Nephron (organoid): ENCODE measurements at regions not wholly inside any gene's neighbourhood (a gene's known extent, or its start where the extent isn't known, plus 50 kb on each side); places are given as distances from the start of the nearest gene placed in this dataset.
"Not testable (repeated sequence)": the region's sequence is repeated elsewhere in the genome, so short reads cannot be mapped to it uniquely, and the experiment has no call there.

Source experiments
- H3K27ac Mint-ChIP-seq, 3 experiments: 2 replicates each; pipeline ENCODE4 v1.8.0; 2020; ENCODE audit warnings: mixed read lengths in 3 of 3, mild to moderate bottlenecking in 2 of 3, moderate library complexity in 1 of 3
- H3K27me3 Mint-ChIP-seq: 2 replicates; pipeline ENCODE4 v1.8.0; 2021; ENCODE audit warnings: low read depth, mild to moderate bottlenecking, moderate library complexity, mixed read lengths
- H3K36me3 Mint-ChIP-seq: 2 replicates; pipeline ENCODE4 v1.8.0; 2020; ENCODE audit warnings: low read depth, mixed read lengths
- H3K4me1 Mint-ChIP-seq: 2 replicates; pipeline ENCODE4 v1.8.0; 2020; ENCODE audit warnings: mixed read lengths
- H3K4me3 Mint-ChIP-seq, 3 experiments: 2 replicates each; pipeline ENCODE4 v1.8.0; 2020; ENCODE audit warnings: mild to moderate bottlenecking in 3 of 3, mixed read lengths in 3 of 3, moderate library complexity in 2 of 3
- H3K9me3 Mint-ChIP-seq: 2 replicates; pipeline ENCODE4 v1.8.0; 2020; ENCODE audit warnings: mixed read lengths
- CTCF ChIP-seq, 3 experiments: fragments of 200-600 bp; sonication (generic); IDR thresholded peaks; one replicate each; pipeline ENCODE4 v1.5.0; 2021; ENCODE audit warnings: antibody characterized with exemption in 3 of 3; ENCODE audit not compliant: unreplicated experiment in 3 of 3

GRCh38 chr16:46519063-46519462, 102.1 kb downstream of the SHCBP1 start:
- no peaks in the 10 kb centered on the region for H3K27me3 Mint-ChIP-seq
- no peaks in the 10 kb centered on the region for H3K4me1 Mint-ChIP-seq
- no peak overlapping the region for H3K27ac Mint-ChIP-seq
- H3K9me3 Mint-ChIP-seq = peaks cover 17% of the 10 kb centered on the region
- no peaks in the 10 kb centered on the region for H3K36me3 Mint-ChIP-seq
- no peak overlapping the region for H3K4me3 Mint-ChIP-seq
- no peak for TF ChIP-seq CTCF (IDR thresholded peaks at IDR 0.05; ENCODE audit: unreplicated experiment in 3 of 3)

GRCh38 chr16:46496701-46497100, 124.5 kb downstream of the SHCBP1 start:
- no peak overlapping the region for H3K27ac Mint-ChIP-seq
- no peak for TF ChIP-seq CTCF (IDR thresholded peaks at IDR 0.05; ENCODE audit: unreplicated experiment in 3 of 3)
- no peaks in the 10 kb centered on the region for H3K27me3 Mint-ChIP-seq
- H3K4me3 Mint-ChIP-seq = no peak overlapping the region
- H3K36me3 Mint-ChIP-seq = no peaks in the 10 kb centered on the region
- no peaks in the 10 kb centered on the region for H3K4me1 Mint-ChIP-seq
- peaks cover 15% of the 10 kb centered on the region for H3K9me3 Mint-ChIP-seq

GRCh38 chr16:46482895-46483294, 138.3 kb downstream of the SHCBP1 start:
- peaks cover 64% of the 10 kb centered on the region for H3K9me3 Mint-ChIP-seq
- no peaks in the 10 kb centered on the region for H3K27me3 Mint-ChIP-seq
- no peaks in the 10 kb centered on the region for H3K36me3 Mint-ChIP-seq
- no peak overlapping the region for H3K4me3 Mint-ChIP-seq
- no peaks in the 10 kb centered on the region for H3K4me1 Mint-ChIP-seq
- no peak for TF ChIP-seq CTCF (IDR thresholded peaks at IDR 0.05; ENCODE audit: unreplicated experiment in 3 of 3)
- H3K27ac Mint-ChIP-seq = no peak overlapping the region

GRCh38 chr16:46466239-46466638, 154.9 kb downstream of the SHCBP1 start:
- H3K27ac Mint-ChIP-seq = no peak overlapping the region
- H3K4me1 Mint-ChIP-seq = no peaks in the 10 kb centered on the region
- no peaks in the 10 kb centered on the region for H3K36me3 Mint-ChIP-seq
- H3K27me3 Mint-ChIP-seq = no peaks in the 10 kb centered on the region
- H3K4me3 Mint-ChIP-seq = no peak overlapping the region
- H3K9me3 Mint-ChIP-seq = peaks cover 49% of the 10 kb centered on the region
- TF ChIP-seq CTCF (IDR thresholded peaks at IDR 0.05; ENCODE audit: unreplicated experiment in 3 of 3) = no peak

GRCh38 chr16:46454801-46455200, 166.4 kb downstream of the SHCBP1 start:
- not testable (repeated sequence) for H3K36me3 Mint-ChIP-seq, H3K27me3 Mint-ChIP-seq, H3K9me3 Mint-ChIP-seq, H3K4me1 Mint-ChIP-seq, H3K27ac Mint-ChIP-seq, H3K4me3 Mint-ChIP-seq

GRCh38 chr16:46428108-46429061, 192.8 kb downstream of the SHCBP1 start:
- H3K36me3 Mint-ChIP-seq = no peaks in the 10 kb centered on the region
- no peak overlapping the region for H3K27ac Mint-ChIP-seq
- no peak for TF ChIP-seq CTCF (IDR thresholded peaks at IDR 0.05; ENCODE audit: unreplicated experiment in 3 of 3)
- H3K4me1 Mint-ChIP-seq = no peaks in the 10 kb centered on the region
- peaks cover 26% of the 10 kb centered on the region for H3K9me3 Mint-ChIP-seq
- H3K4me3 Mint-ChIP-seq = no peak overlapping the region
- no peaks in the 10 kb centered on the region for H3K27me3 Mint-ChIP-seq
